CD4-positive, alpha-beta memory T cell (primary cell): ENCODE measurements at regions not wholly inside any gene's neighbourhood (a gene's known extent, or its start where the extent isn't known, plus 50 kb on each side); places are given as distances from the start of the nearest gene placed in this dataset.
"Not testable (repeated sequence)": the region's sequence is repeated elsewhere in the genome, so short reads cannot be mapped to it uniquely, and the experiment has no call there.

ENCODE experiments used
- CTCF ChIA-PET: fragments of 350-600 bp; sonication (Branson Sonifier 250); formaldehyde crosslinking; loops from one replicate; lab custom pipeline; 2021; ENCODE audit warnings: inconsistent platforms; ENCODE audit not compliant: partially characterized antibody; lab: Charles Lee
- POLR2A ChIA-PET: fragments of 350-600 bp; sonication (Branson Sonifier 250); formaldehyde crosslinking; loops from one replicate; lab custom pipeline; 2021; ENCODE audit not compliant: partially characterized antibody; lab: Charles Lee
- DNase-seq, 5 donors: peaks; one replicate each; pipeline versions ENCODE4 v3.0.0 to v3.0.0-alpha.2; 2020 to 2022; ENCODE audit warnings: mixed read lengths in 1 of 5
- H3K27ac ChIP-seq: one replicate; pipeline ENCODE4 v1.7.0; 2013; ENCODE audit warnings: low read depth, low read length
- H3K27me3 ChIP-seq: 2 replicates; pipeline ENCODE4 v1.7.0; 2013; ENCODE audit warnings: mild to moderate bottlenecking, low read length, moderate library complexity; ENCODE audit not compliant: insufficient read depth
- H3K36me3 ChIP-seq: 2 replicates; pipeline ENCODE4 v1.7.0; 2013; ENCODE audit warnings: mild to moderate bottlenecking, low read length, moderate library complexity; ENCODE audit not compliant: insufficient read depth
- H3K4me1 ChIP-seq: 2 replicates; pipeline ENCODE4 v1.7.0; 2013; ENCODE audit warnings: mild to moderate bottlenecking, low read length, moderate library complexity; ENCODE audit not compliant: insufficient read depth
- H3K4me3 ChIP-seq, 2 donors: one replicate each; pipeline ENCODE4 v1.7.0; 2013; ENCODE audit warnings: low read length in 2 of 2, mild to moderate bottlenecking in 1 of 2
- H3K9me3 ChIP-seq, 2 donors: one replicate each; pipeline ENCODE4 v1.7.0; 2013; ENCODE audit warnings: low read length in 2 of 2, control low read depth in 1 of 2; ENCODE audit not compliant: control insufficient read depth in 1 of 2
- H3K27ac Mint-ChIP-seq, 7 donors: one replicate each; pipeline ENCODE4 v1.8.0; 2020 to 2021; ENCODE audit warnings: mixed read lengths in 7 of 7, mild to moderate bottlenecking in 6 of 7, inconsistent platforms in 3 of 7, moderate library complexity in 3 of 7
- H3K27me3 Mint-ChIP-seq, 2 donors: one replicate each; pipeline ENCODE4 v1.8.0; 2020 to 2021; ENCODE audit warnings: mixed read lengths in 2 of 2
- H3K36me3 Mint-ChIP-seq, 2 donors: one replicate each; pipeline ENCODE4 v1.8.0; 2020 to 2021; ENCODE audit warnings: mixed read lengths in 2 of 2, inconsistent platforms in 1 of 2, mild to moderate bottlenecking in 1 of 2
- H3K4me1 Mint-ChIP-seq, 4 donors: one replicate each; pipeline ENCODE4 v1.8.0; 2020 to 2021; ENCODE audit warnings: mixed read lengths in 4 of 4, mild to moderate bottlenecking in 1 of 4
- H3K4me3 Mint-ChIP-seq, 8 donors: one replicate each; pipeline ENCODE4 v1.8.0; 2020 to 2021; ENCODE audit warnings: mixed read lengths in 8 of 8, mild to moderate bottlenecking in 7 of 8, moderate library complexity in 6 of 8, inconsistent platforms in 3 of 8
- H3K9me3 Mint-ChIP-seq, 8 donors: one replicate each; pipeline ENCODE4 v1.8.0; 2020 to 2021; ENCODE audit warnings: mixed read lengths in 8 of 8, mild to moderate bottlenecking in 5 of 8, inconsistent platforms in 3 of 8, moderate library complexity in 1 of 8
- intact Hi-C: fragments of 100-400 bp; cut with micrococcal nuclease; formaldehyde crosslinking; loops from one replicate; pipeline ENCODE4 v1.15.1; 2023

GRCh38 chr7:10476642-10477041, 497.0 kb upstream of the PHF14 start:
- Histone ChIP-seq H3K27ac (no peak overlapping the region), H3K9me3 (no peaks in the 10 kb centered on the region), H3K4me1 (no peaks in the 10 kb centered on the region), H3K36me3 (no peaks in the 10 kb centered on the region), H3K4me3 (no peak overlapping the region), H3K27me3 (no peaks in the 10 kb centered on the region)
- ChIA-PET CTCF (no interaction called here), POLR2A (no interaction called here)
- no peaks in the 10 kb centered on the region for H3K36me3 Mint-ChIP-seq
- intact Hi-C loops, result no loop called here
- H3K9me3 Mint-ChIP-seq, result peaks cover 0 to 4% (median 0%) of the 10 kb centered on the region in 8 donors
- H3K27me3 Mint-ChIP-seq, result no peaks in the 10 kb centered on the region
- no peak overlapping the region for H3K4me3 Mint-ChIP-seq
- no peak for DNase-seq
- H3K4me1 Mint-ChIP-seq, result no peaks in the 10 kb centered on the region
- no peak overlapping the region for H3K27ac Mint-ChIP-seq

GRCh38 chr7:10483671-10484070, 490.0 kb upstream of the PHF14 start:
- no peaks in the 10 kb centered on the region for H3K4me1 ChIP-seq
- no peaks in the 10 kb centered on the region for H3K9me3 ChIP-seq
- H3K4me3 ChIP-seq, result no peak overlapping the region
- no peaks in the 10 kb centered on the region for H3K36me3 ChIP-seq
- ChIA-PET POLR2A (no interaction called here), CTCF (no interaction called here)
- no peaks in the 10 kb centered on the region for H3K4me1 Mint-ChIP-seq
- H3K9me3 Mint-ChIP-seq, result peaks cover 0 to 5% (median under 1%) of the 10 kb centered on the region in 8 donors
- no peak overlapping the region for H3K27ac Mint-ChIP-seq
- no peaks in the 10 kb centered on the region for H3K36me3 Mint-ChIP-seq
- H3K4me3 Mint-ChIP-seq, result no peak overlapping the region
- intact Hi-C loops, result no loop called here
- H3K27me3 Mint-ChIP-seq, result no peaks in the 10 kb centered on the region
- no peak for DNase-seq
- no peaks in the 10 kb centered on the region for H3K27me3 ChIP-seq
- H3K27ac ChIP-seq, result no peak overlapping the region

GRCh38 chr7:10484767-10485166, 488.9 kb upstream of the PHF14 start:
- no peaks in the 10 kb centered on the region for H3K4me1 Mint-ChIP-seq
- Histone ChIP-seq H3K4me3 (no peak overlapping the region), H3K4me1 (no peaks in the 10 kb centered on the region), H3K27ac (no peak overlapping the region), H3K36me3 (no peaks in the 10 kb centered on the region), H3K9me3 (no peaks in the 10 kb centered on the region), H3K27me3 (no peaks in the 10 kb centered on the region)
- H3K9me3 Mint-ChIP-seq, result peaks cover 0 to 5% (median under 1%) of the 10 kb centered on the region in 8 donors
- DNase-seq, result no peak
- no peaks in the 10 kb centered on the region for H3K27me3 Mint-ChIP-seq
- POLR2A ChIA-PET, result no interaction called here
- no peaks in the 10 kb centered on the region for H3K36me3 Mint-ChIP-seq
- CTCF ChIA-PET, result no interaction called here
- no peak overlapping the region for H3K4me3 Mint-ChIP-seq
- intact Hi-C loops, result no loop called here
- H3K27ac Mint-ChIP-seq, result no peak overlapping the region

GRCh38 chr7:10501206-10501884, 472.3 kb upstream of the PHF14 start:
- H3K27ac Mint-ChIP-seq, POLR2A ChIA-PET, H3K27me3 Mint-ChIP-seq, intact Hi-C loops, H3K4me1 ChIP-seq, CTCF ChIA-PET, H3K27me3 ChIP-seq, H3K27ac ChIP-seq, H3K4me3 Mint-ChIP-seq, H3K4me3 ChIP-seq, H3K36me3 Mint-ChIP-seq, H3K9me3 ChIP-seq, DNase-seq, H3K4me1 Mint-ChIP-seq, H3K36me3 ChIP-seq: not testable (repeated sequence)
- H3K9me3 Mint-ChIP-seq, result peaks cover 2 to 42% (median 24%) of the 10 kb centered on the region in 8 donors

GRCh38 chr7:10507032-10507431, 466.6 kb upstream of the PHF14 start:
- Histone ChIP-seq H3K27me3 (no peaks in the 10 kb centered on the region), H3K27ac (no peak overlapping the region), H3K36me3 (no peaks in the 10 kb centered on the region), H3K4me3 (no peak overlapping the region), H3K4me1 (no peaks in the 10 kb centered on the region), H3K9me3 (no peaks in the 10 kb centered on the region)
- DNase-seq, result no peak
- intact Hi-C loops, result no loop called here
- Mint-ChIP-seq H3K27ac (no peak overlapping the region), H3K36me3 (no peaks in the 10 kb centered on the region), H3K27me3 (no peaks in the 10 kb centered on the region), H3K4me1 (no peaks in the 10 kb centered on the region), H3K4me3 (no peak overlapping the region), H3K9me3 (peaks cover 0 to 16% (median 4%) of the 10 kb centered on the region in 8 donors)
- ChIA-PET CTCF (no interaction called here), POLR2A (no interaction called here)

GRCh38 chr7:10521306-10521705, 452.4 kb upstream of the PHF14 start:
- Mint-ChIP-seq H3K36me3 (no peaks in the 10 kb centered on the region), H3K27ac (no peak overlapping the region), H3K27me3 (peaks cover 0 to 3% of the 10 kb centered on the region in 2 donors), H3K9me3 (peaks cover 0 to 5% (median under 1%) of the 10 kb centered on the region in 8 donors), H3K4me3 (no peak overlapping the region), H3K4me1 (no peaks in the 10 kb centered on the region)
- no peak overlapping the region for H3K4me3 ChIP-seq
- H3K27me3 ChIP-seq, result no peaks in the 10 kb centered on the region
- no peaks in the 10 kb centered on the region for H3K36me3 ChIP-seq
- no peaks in the 10 kb centered on the region for H3K9me3 ChIP-seq
- ChIA-PET CTCF (no interaction called here), POLR2A (no interaction called here)
- H3K27ac ChIP-seq, result no peak overlapping the region
- H3K4me1 ChIP-seq, result no peaks in the 10 kb centered on the region
- intact Hi-C loops, result no loop called here
- DNase-seq, result no peak

GRCh38 chr7:10533429-10533828, 440.2 kb upstream of the PHF14 start:
- H3K4me1 Mint-ChIP-seq, CTCF ChIA-PET, DNase-seq, H3K36me3 ChIP-seq, H3K9me3 Mint-ChIP-seq, H3K4me1 ChIP-seq, H3K9me3 ChIP-seq, H3K27ac ChIP-seq, intact Hi-C loops, H3K27me3 Mint-ChIP-seq, H3K4me3 ChIP-seq, POLR2A ChIA-PET, H3K27ac Mint-ChIP-seq, H3K4me3 Mint-ChIP-seq, H3K27me3 ChIP-seq, H3K36me3 Mint-ChIP-seq: not testable (repeated sequence)

- Mint-ChIP-seq H3K9me3 (peaks cover 0 to 4% (median 0%) of the 10 kb centered on the region in 8 donors), H3K4me1 (no peaks in the 10 kb centered on the region), H3K4me3 (no peak overlapping the region), H3K27ac (no peak overlapping the region), H3K36me3 (no peaks in the 10 kb centered on the region), H3K27me3 (no peaks in the 10 kb centered on the region)
- ChIA-PET CTCF (no interaction called here), POLR2A (no interaction called here)
- Histone ChIP-seq H3K27me3 (no peaks in the 10 kb centered on the region), H3K4me1 (no peaks in the 10 kb centered on the region), H3K4me3 (no peak overlapping the region), H3K9me3 (no peaks in the 10 kb centered on the region), H3K36me3 (no peaks in the 10 kb centered on the region), H3K27ac (no peak overlapping the region)
- intact Hi-C loops, result no loop called here
- DNase-seq, result no peak
Measured at GRCh38 chr7:10536561-10536960, 437.1 kb upstream of the PHF14 start.
